HCT116 (cell line): ENCODE measurements at regions not wholly inside any gene's neighbourhood (a gene's known extent, or its start where the extent isn't known, plus 50 kb on each side); places are given as distances from the start of the nearest gene placed in this dataset.

Source experiments
- ATAC-seq: fragments of 200-7000 bp; cut with Tn5 transposase; 2 replicates; pipeline ENCODE4 v1.9.1; 2020; ENCODE audit warnings: mild to moderate bottlenecking, moderate library complexity
- BruUV-seq: library from RNA; stranded (reverse); fragments of 400-500 nt; replicated peaks from 2 replicates; lab custom pipeline; 2021; lab: Mats Ljungman, UMichigan
- CTCF ChIA-PET: fragments of 300-600 bp; sonication (Branson Sonifier 250); formaldehyde crosslinking; loops from one replicate; lab custom pipeline; 2021; ENCODE audit warnings: antibody characterized with exemption; lab: Charles Lee
- POLR2A ChIA-PET: fragments of 300-600, 350-600 bp; sonication (Branson Sonifier 250); formaldehyde crosslinking; loops from one replicate; lab custom pipeline; 2021; ENCODE audit warnings: antibody characterized with exemption; lab: Charles Lee
- RAD21 ChIA-PET, 2 experiments: fragments of 300-600 bp; sonication (Branson Sonifier 250); formaldehyde crosslinking; loops; one replicate each; lab custom pipeline; 2023; ENCODE audit warnings: low total read pairs in 2 of 2; ENCODE audit not compliant: uncharacterized antibody in 2 of 2, unreplicated experiment in 2 of 2, low non-redundant PET in 1 of 2; lab: Charles Lee
- DNase-seq: peaks from one replicate; pipeline ENCODE4 v3.0.0-alpha.2; 2010; ENCODE audit warnings: low read depth, low spot score
- H2AFZ ChIP-seq: fragments of 200-600 bp; shearing (Covaris generic), sonication (generic); 2 replicates; pipeline ENCODE4 v1.6.1; 2017; ENCODE audit warnings: low read depth, mixed run types, mixed read lengths, antibody characterized with exemption, low read length; ENCODE audit not compliant: poor library complexity, severe bottlenecking
- H3K27ac ChIP-seq: 2 replicates; pipeline ENCODE4 v1.5.1; 2012; ENCODE audit warnings: low read depth, low read length
- H3K27me3 ChIP-seq: fragments of 200-600 bp; sonication (generic); 2 replicates; pipeline ENCODE4 v1.6.1; 2016; ENCODE audit warnings: mixed run types, low read length, mixed read lengths; ENCODE audit not compliant: insufficient read depth
- H3K36me3 ChIP-seq, 2 experiments: fragments of 200-500 bp in 1 of 2; fragments of 200-600 bp in 1 of 2; sonication (Bioruptor generic) in 1 of 2; sonication (generic) in 1 of 2; 2 replicates each; pipeline versions ENCODE4 v1.5.1 to v1.6.1; 2014 to 2016; ENCODE audit warnings: low read length in 2 of 2, inconsistent platforms in 1 of 2, mixed read lengths in 1 of 2, mixed run types in 1 of 2; ENCODE audit not compliant: insufficient read depth in 2 of 2, control insufficient read depth in 1 of 2
- H3K4me1 ChIP-seq, 2 experiments: fragments of 200-600 bp in 1 of 2; sonication (generic) in 1 of 2; 2 replicates each; pipeline versions ENCODE4 v1.5.1 to v1.6.1; 2012 to 2017; ENCODE audit warnings: low read length in 2 of 2, inconsistent platforms in 1 of 2, mild to moderate bottlenecking in 1 of 2, mixed read lengths in 1 of 2, mixed run types in 1 of 2, moderate library complexity in 1 of 2; ENCODE audit not compliant: insufficient read depth in 2 of 2, control insufficient read depth in 1 of 2
- H3K4me2 ChIP-seq: fragments of 200-600 bp; sonication (generic); 2 replicates; pipeline ENCODE4 v1.6.1; 2017; ENCODE audit warnings: mixed run types, low read length, mixed read lengths
- H3K4me3 ChIP-seq, 2 experiments: fragments of 200-600 bp in 1 of 2; sonication (generic) in 1 of 2; replicated peaks in 1 of 2; 2 replicates each; pipeline ENCODE4 v1.5.1; 2011 to 2016; ENCODE audit warnings: low read length in 2 of 2, control low read depth in 1 of 2, low read depth in 1 of 2, mild to moderate bottlenecking in 1 of 2, mixed read lengths in 1 of 2, mixed run types in 1 of 2
- H3K79me2 ChIP-seq: fragments of 200-600 bp; sonication (generic); 2 replicates; pipeline ENCODE4 v1.6.1; 2017; ENCODE audit warnings: mild to moderate bottlenecking, mixed run types, low read length, moderate library complexity, mixed read lengths; ENCODE audit not compliant: insufficient read depth
- H3K9ac ChIP-seq: fragments of 200-600 bp; sonication (generic); 2 replicates; pipeline ENCODE4 v1.6.1; 2016; ENCODE audit warnings: low read length, mixed read lengths
- H3K9me2 ChIP-seq: fragments of 200-600 bp; sonication (generic), shearing (Covaris generic); 2 replicates; pipeline ENCODE4 v1.6.1; 2017; ENCODE audit warnings: mixed run types, mild to moderate bottlenecking, moderate library complexity; ENCODE audit not compliant: insufficient read depth
- H3K9me3 ChIP-seq, 2 experiments: fragments of 200-500 bp in 1 of 2; fragments of 200-600 bp in 1 of 2; sonication (Bioruptor generic) in 1 of 2; sonication (generic) in 1 of 2; 2 replicates each; pipeline ENCODE4 v1.6.1; 2014 to 2017; ENCODE audit warnings: low read length in 2 of 2, mixed read lengths in 2 of 2, inconsistent platforms in 1 of 2, low read depth in 1 of 2, mild to moderate bottlenecking in 1 of 2, mixed run types in 1 of 2, moderate library complexity in 1 of 2; ENCODE audit not compliant: control insufficient read depth in 1 of 2, insufficient read depth in 1 of 2
- H4K20me1 ChIP-seq: fragments of 200-600 bp; sonication (generic), shearing (Covaris generic); 2 replicates; pipeline ENCODE4 v1.6.1; 2017; ENCODE audit warnings: mixed run types, mild to moderate bottlenecking, moderate library complexity; ENCODE audit not compliant: insufficient read depth
- EZH2 ChIP-seq: fragments of 200-600 bp; sonication (generic); IDR thresholded peaks from 2 replicates; pipeline ENCODE4 v1.6.1; 2017; ENCODE audit warnings: antibody characterized with exemption, mixed run types
- RAD21 ChIP-seq: IDR thresholded peaks from 2 replicates; pipeline ENCODE4 v1.6.1; 2012; ENCODE audit warnings: low read depth, mild to moderate bottlenecking
- ZFX ChIP-seq: fragments of 450-650 bp; IDR thresholded peaks from 2 replicates; pipeline ENCODE4 v1.6.1; 2017
- intact Hi-C: fragments of 100-400 bp; cut with micrococcal nuclease; formaldehyde crosslinking; loops from 2 replicates; pipeline ENCODE4 v1.10.0; 2022
- TF ChIP-seq, protein P1 (sequence below), 3 experiments: fragments of 200-600 bp in 1 of 3; sonication (generic) in 1 of 3; IDR thresholded peaks in 2 of 3; conservative IDR thresholded peaks in 1 of 3; 2 replicates each; pipeline ENCODE4 v1.5.1; 2012 to 2017; ENCODE audit warnings: low read depth in 2 of 3, low read length in 2 of 3, antibody characterized with exemption in 1 of 3, borderline replicate concordance in 1 of 3, control low read depth in 1 of 3, mild to moderate bottlenecking in 1 of 3, mixed read lengths in 1 of 3, mixed run types in 1 of 3, moderate library complexity in 1 of 3; ENCODE audit not compliant: insufficient read depth in 1 of 3

DNA sequence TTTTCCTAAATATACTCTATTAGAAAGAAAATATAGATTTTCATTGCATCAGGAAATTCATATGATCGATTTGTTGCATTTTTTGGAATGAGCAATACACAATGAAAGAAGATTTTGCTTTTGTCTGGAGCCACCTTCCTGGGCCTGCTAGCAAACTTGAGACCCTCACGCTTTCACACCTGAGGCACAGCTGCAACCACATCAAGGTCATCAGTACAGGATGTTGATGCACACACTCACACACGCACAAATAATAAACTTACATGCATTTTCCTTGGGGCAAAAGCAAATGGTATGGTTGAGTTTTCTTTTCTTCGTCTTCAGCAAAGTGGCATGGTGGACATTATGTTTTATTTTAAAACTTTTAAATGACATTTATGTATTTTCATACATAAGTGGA is 64.8 kb upstream of the SATB1 start:
- DNase-seq (no peak), ATAC-seq (no peak)
- no TSS peak for BruUV-seq
- no peaks in the 10 kb centered on the region for H3K36me3 ChIP-seq
- no peak overlapping the region for H3K4me3 ChIP-seq
- ChIA-PET POLR2A (no interaction called here), CTCF (no interaction called here), RAD21 (no interaction called here)
- H3K27me3 ChIP-seq, result 0 out of 2 replicates have a peak, but pooled peaks cover 5% of the 10 kb centered on the region
- H3K9me3 ChIP-seq, result no peaks in the 10 kb centered on the region
- H3K4me1 ChIP-seq, result no peaks in the 10 kb centered on the region
- H3K4me2 ChIP-seq, result no peak overlapping the region
- intact Hi-C loops, result no loop called here
- H3K27ac ChIP-seq, result no peak overlapping the region
- H4K20me1 ChIP-seq, result no peaks in the 10 kb centered on the region
- no peaks in the 10 kb centered on the region for H3K79me2 ChIP-seq
- no peaks in the 10 kb centered on the region for H3K9me2 ChIP-seq
- H3K9ac ChIP-seq, result no peak overlapping the region
- TF ChIP-seq RAD21, result no peak
- TF ChIP-seq EZH2, result no peak
- H2AFZ ChIP-seq, result no peak overlapping the region

DNA sequence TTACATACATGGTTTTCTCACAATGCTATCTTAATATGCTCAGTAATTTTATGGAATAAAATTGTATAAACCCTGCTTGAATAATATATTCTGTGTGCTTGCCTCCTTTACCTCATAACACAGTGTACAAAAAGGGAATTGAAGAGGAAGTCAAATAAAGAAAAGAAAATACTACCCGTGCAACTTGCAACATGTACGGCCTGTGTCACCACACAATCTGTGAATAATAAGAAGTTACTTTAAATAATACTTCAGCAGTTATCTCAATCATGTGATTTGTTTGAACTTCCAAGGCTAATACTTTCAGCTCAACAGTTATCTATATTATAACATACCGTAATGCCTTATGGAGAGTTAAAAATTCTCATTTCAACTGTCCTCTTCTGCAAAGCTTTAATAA is 58.1 kb upstream of the SATB1 start:
- no peak for TF ChIP-seq RAD21
- no peak for TF ChIP-seq ZFX
- TF ChIP-seq, protein P1, sequence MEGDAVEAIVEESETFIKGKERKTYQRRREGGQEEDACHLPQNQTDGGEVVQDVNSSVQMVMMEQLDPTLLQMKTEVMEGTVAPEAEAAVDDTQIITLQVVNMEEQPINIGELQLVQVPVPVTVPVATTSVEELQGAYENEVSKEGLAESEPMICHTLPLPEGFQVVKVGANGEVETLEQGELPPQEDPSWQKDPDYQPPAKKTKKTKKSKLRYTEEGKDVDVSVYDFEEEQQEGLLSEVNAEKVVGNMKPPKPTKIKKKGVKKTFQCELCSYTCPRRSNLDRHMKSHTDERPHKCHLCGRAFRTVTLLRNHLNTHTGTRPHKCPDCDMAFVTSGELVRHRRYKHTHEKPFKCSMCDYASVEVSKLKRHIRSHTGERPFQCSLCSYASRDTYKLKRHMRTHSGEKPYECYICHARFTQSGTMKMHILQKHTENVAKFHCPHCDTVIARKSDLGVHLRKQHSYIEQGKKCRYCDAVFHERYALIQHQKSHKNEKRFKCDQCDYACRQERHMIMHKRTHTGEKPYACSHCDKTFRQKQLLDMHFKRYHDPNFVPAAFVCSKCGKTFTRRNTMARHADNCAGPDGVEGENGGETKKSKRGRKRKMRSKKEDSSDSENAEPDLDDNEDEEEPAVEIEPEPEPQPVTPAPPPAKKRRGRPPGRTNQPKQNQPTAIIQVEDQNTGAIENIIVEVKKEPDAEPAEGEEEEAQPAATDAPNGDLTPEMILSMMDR (IDR thresholded peaks at IDR 0.05 in 2 of 3, conservative IDR thresholded peaks at IDR 0.05 in 1 of 3; ENCODE audit: borderline replicate concordance in 1 of 3, insufficient read depth in 1 of 3, low read depth in 2 of 3, low read length in 2 of 3), result no peak
- intact Hi-C loops, result no loop called here
- no peak overlapping the region for H2AFZ ChIP-seq

More for the DNA sequence above, 58.1 kb upstream of the SATB1 start:
- no TSS peak for BruUV-seq
- H3K4me2 ChIP-seq, result no peak overlapping the region
- H3K9me3 ChIP-seq, result no peaks in the 10 kb centered on the region
- H3K36me3 ChIP-seq, result no peaks in the 10 kb centered on the region
- DNase-seq, result no peak
- ChIA-PET POLR2A (no interaction called here), CTCF (no interaction called here), RAD21 (no interaction called here)
- no peak overlapping the region for H3K9ac ChIP-seq
- H3K4me1 ChIP-seq, result no peaks in the 10 kb centered on the region
- ATAC-seq, result no peak
- no peaks in the 10 kb centered on the region for H4K20me1 ChIP-seq
- H3K27ac ChIP-seq, result no peak overlapping the region
- no peak overlapping the region for H3K4me3 ChIP-seq
- H3K79me2 ChIP-seq, result no peaks in the 10 kb centered on the region
- peaks cover 16% of the 10 kb centered on the region; the same call in 1 of the 2 replicates for H3K27me3 ChIP-seq
- H3K9me2 ChIP-seq, result no peaks in the 10 kb centered on the region
